IMR-90 (cell line): ENCODE measurements at regions not wholly inside any gene's neighbourhood (a gene's known extent, or its start where the extent isn't known, plus 50 kb on each side); places are given as distances from the start of the nearest gene placed in this dataset.
"Not testable (repeated sequence)": the region's sequence is repeated elsewhere in the genome, so short reads cannot be mapped to it uniquely, and the experiment has no call there.

Experiments
- ATAC-seq: fragments of 200-7000 bp; cut with Tn5 transposase; 2 replicates; pipeline ENCODE4 v1.9.1; 2020; ENCODE audit warnings: low read depth, mild to moderate bottlenecking, moderate library complexity
- BruUV-seq: library from RNA; stranded (reverse); fragments of 400-500 nt; replicated peaks from 2 replicates; lab custom pipeline; 2021; lab: Mats Ljungman, UMichigan
- CTCF ChIA-PET: fragments of 300-600 bp; formaldehyde crosslinking; extraction: SDS; loops from one replicate; lab custom pipeline; 2021; ENCODE audit warnings: antibody characterized with exemption; lab: Yijun Ruan, JAX
- POLR2A ChIA-PET: fragments of 300-600 bp; sonication (Branson Sonifier 250); formaldehyde crosslinking; loops from one replicate; lab custom pipeline; 2022; ENCODE audit warnings: antibody characterized with exemption; ENCODE audit not compliant: unreplicated experiment; lab: Charles Lee
- DNase-seq: peaks from one replicate; pipeline ENCODE4 v3.0.0; 2013
- H2AFZ ChIP-seq: replicated peaks from 2 replicates; pipeline ENCODE3; 2013; ENCODE audit warnings: low read length, mild to moderate bottlenecking; ENCODE audit not compliant: poor library complexity
- H2AK5ac ChIP-seq: 2 replicates; pipeline ENCODE4 v1.6.1; 2013; ENCODE audit warnings: low read depth, low read length, inconsistent platforms
- H2AK9ac ChIP-seq: replicated peaks from 2 replicates; pipeline ENCODE3; 2013; ENCODE audit warnings: mild to moderate bottlenecking, low read depth, low read length, moderate library complexity; ENCODE audit not compliant: poor library complexity
- H2BK120ac ChIP-seq: 2 replicates; pipeline ENCODE4 v1.6.1; 2013; ENCODE audit warnings: low read depth, low read length, inconsistent platforms
- H2BK15ac ChIP-seq: 3 replicates; pipeline ENCODE4 v1.6.1; 2013; ENCODE audit warnings: low read depth, low read length, inconsistent platforms
- H2BK20ac ChIP-seq: 2 replicates; pipeline ENCODE4 v1.6.1; 2013; ENCODE audit warnings: low read depth, mild to moderate bottlenecking, inconsistent platforms, low read length, moderate library complexity
- H2BK5ac ChIP-seq: 2 replicates; pipeline ENCODE4 v1.6.1; 2013; ENCODE audit warnings: mild to moderate bottlenecking, low read depth, low read length, inconsistent platforms; ENCODE audit not compliant: poor library complexity, severe bottlenecking
- H3K14ac ChIP-seq: replicated peaks from 2 replicates; pipeline ENCODE4 v1.6.1; 2013; ENCODE audit warnings: low read depth, low read length, inconsistent platforms
- H3K18ac ChIP-seq: 2 replicates; pipeline ENCODE4 v1.6.1; 2013; ENCODE audit warnings: low read depth, low read length, control low read depth
- H3K23ac ChIP-seq: 2 replicates; pipeline ENCODE4 v1.6.1; 2013; ENCODE audit warnings: low read depth, low read length, inconsistent platforms
- H3K27ac ChIP-seq: 2 replicates; pipeline ENCODE4 v1.5.1; 2013; ENCODE audit warnings: mild to moderate bottlenecking, control low read depth, low read length; ENCODE audit not compliant: insufficient read depth
- H3K27me3 ChIP-seq: 2 replicates; pipeline ENCODE4 v1.6.1; 2013; ENCODE audit warnings: low read length; ENCODE audit not compliant: control insufficient read depth, insufficient read depth
- H3K36me3 ChIP-seq: 2 replicates; pipeline ENCODE4 v1.6.1; 2013; ENCODE audit warnings: low read length, mixed read lengths; ENCODE audit not compliant: control insufficient read depth, insufficient read depth
- H3K4ac ChIP-seq: 2 replicates; pipeline ENCODE4 v1.6.1; 2013; ENCODE audit warnings: low read depth, low read length, inconsistent platforms
- H3K4me1 ChIP-seq: 2 replicates; pipeline ENCODE4 v1.6.1; 2013; ENCODE audit warnings: low read length, mixed read lengths; ENCODE audit not compliant: control insufficient read depth, insufficient read depth
- H3K4me2 ChIP-seq: 2 replicates; pipeline ENCODE4 v1.6.1; 2013; ENCODE audit warnings: low read depth, mild to moderate bottlenecking, control low read depth, low read length, moderate library complexity
- H3K4me3 ChIP-seq: 2 replicates; pipeline ENCODE4 v1.5.1; 2013; ENCODE audit warnings: low read depth, mild to moderate bottlenecking, control low read depth, low read length, moderate library complexity; ENCODE audit not compliant: insufficient read depth
- H3K56ac ChIP-seq: 2 replicates; pipeline ENCODE4 v1.6.1; 2013; ENCODE audit warnings: low read length, inconsistent platforms; ENCODE audit not compliant: insufficient read depth; ENCODE audit errors: extremely low read depth
- H3K79me1 ChIP-seq, 2 experiments: 2 replicates each; pipeline ENCODE4 v1.6.1; 2013; ENCODE audit warnings: low read length in 2 of 2, inconsistent platforms in 1 of 2, low read depth in 1 of 2
- H3K9ac ChIP-seq: 2 replicates; pipeline ENCODE4 v1.6.1; 2013; ENCODE audit warnings: low read depth, low read length, control low read depth
- H3K9me1 ChIP-seq: 2 replicates; pipeline ENCODE4 v1.6.1; 2013; ENCODE audit warnings: low read length, inconsistent platforms; ENCODE audit not compliant: insufficient read depth
- H3K9me3 ChIP-seq: 2 replicates; pipeline ENCODE4 v1.6.1; 2013; ENCODE audit warnings: low read length; ENCODE audit not compliant: control insufficient read depth, insufficient read depth
- H4K20me1 ChIP-seq: 2 replicates; pipeline ENCODE4 v1.6.1; 2013; ENCODE audit warnings: low read length, inconsistent platforms; ENCODE audit not compliant: insufficient read depth
- H4K5ac ChIP-seq: 2 replicates; pipeline ENCODE4 v1.6.1; 2013; ENCODE audit warnings: mild to moderate bottlenecking, low read depth, low read length, control low read depth
- H4K8ac ChIP-seq, 2 experiments: 2 replicates each; pipeline ENCODE4 v1.6.1; 2013; ENCODE audit warnings: low read depth in 2 of 2, low read length in 2 of 2, control low read depth in 1 of 2, inconsistent platforms in 1 of 2
- H4K91ac ChIP-seq: 2 replicates; pipeline ENCODE4 v1.6.1; 2013; ENCODE audit warnings: low read depth, low read length, inconsistent platforms; ENCODE audit not compliant: insufficient read depth
- MAFK ChIP-seq: IDR thresholded peaks from 2 replicates; pipeline ENCODE4 v1.6.1; 2012; ENCODE audit warnings: low read depth, low read length, improper control_type of control experiment
- WGBS, 2 experiments: methylation state at CpG; one replicate each; pipeline versions ENCODE4 v1.1.5 to v1.1.7; 2013; ENCODE audit warnings: missing lambda C conversion rate in 2 of 2; ENCODE audit not compliant: insufficient read length in 1 of 2; ENCODE audit errors: extremely low coverage in 2 of 2; 5-methylcytosine and 5-hydroxymethylcytosine counted together
- dilution Hi-C: fragments of 300-500 bp; cut with HindIII; formaldehyde crosslinking; loops from one replicate; pipeline ENCODE4 v1.14.3; 2018; ENCODE audit warnings: low sequenced_read_pairs; ENCODE audit not compliant: unreplicated experiment
- in situ Hi-C: fragments of 300-500 bp; cut with MboI; formaldehyde crosslinking; loops from 3 replicates; pipeline ENCODE4 v1.14.3; 2019; ENCODE audit warnings: low sequenced_read_pairs, inconsistent platforms, mixed read lengths
- intact Hi-C: fragments of 100-400 bp; cut with micrococcal nuclease; formaldehyde crosslinking; loops from 2 replicates; pipeline ENCODE4 v1.10.0; 2022

DNA sequence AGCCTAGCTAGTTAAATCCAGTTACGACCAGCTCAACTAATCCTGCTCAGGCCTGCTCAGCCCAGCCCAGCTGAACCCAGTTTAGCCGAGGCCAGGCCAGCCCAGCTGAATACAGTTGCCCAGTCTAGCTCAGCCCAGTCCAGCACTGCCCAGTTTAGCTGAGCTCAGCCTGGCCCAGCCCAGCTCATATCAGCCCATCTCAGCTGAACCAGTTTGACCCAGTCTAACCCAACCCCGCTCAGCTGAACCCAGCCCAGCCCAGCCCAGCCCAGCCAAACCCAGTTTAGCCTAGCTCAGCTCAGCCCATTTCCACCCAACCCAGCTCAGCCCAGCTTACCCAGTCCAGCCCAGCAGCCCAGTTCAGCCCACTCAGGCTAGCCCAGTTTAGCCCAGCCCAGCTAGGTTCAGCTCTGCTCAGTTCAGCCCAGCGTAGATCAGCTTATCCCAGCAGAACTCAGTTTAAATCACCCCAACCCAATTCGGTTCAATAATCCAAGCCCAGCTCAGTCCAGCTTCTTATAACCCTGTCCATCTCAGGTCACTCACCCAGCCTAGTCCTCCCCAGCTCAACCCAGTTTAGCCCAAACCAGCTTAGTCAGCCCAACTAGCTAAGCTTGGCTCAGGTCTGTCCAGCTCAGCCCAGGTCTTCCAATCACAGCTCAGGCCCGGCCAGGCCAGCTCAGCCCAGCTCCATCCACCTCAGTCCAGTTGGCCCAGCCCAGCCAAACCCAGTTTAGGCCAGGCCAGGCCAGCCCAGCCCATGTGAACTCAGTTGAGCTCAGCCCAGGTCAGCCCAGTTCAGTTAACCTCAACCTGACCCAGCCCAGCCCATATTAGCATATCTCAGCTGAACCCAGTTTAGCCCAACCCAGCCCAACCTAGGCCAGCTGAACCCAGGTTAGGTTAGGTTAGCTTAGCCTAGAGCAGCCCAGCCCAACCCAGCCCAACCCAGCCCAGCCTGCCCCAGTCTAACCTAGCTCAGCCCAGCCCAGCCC lies 76.7 kb downstream of the TMEM121 start (continued):
- TF ChIP-seq MAFK = no peak

DNA sequence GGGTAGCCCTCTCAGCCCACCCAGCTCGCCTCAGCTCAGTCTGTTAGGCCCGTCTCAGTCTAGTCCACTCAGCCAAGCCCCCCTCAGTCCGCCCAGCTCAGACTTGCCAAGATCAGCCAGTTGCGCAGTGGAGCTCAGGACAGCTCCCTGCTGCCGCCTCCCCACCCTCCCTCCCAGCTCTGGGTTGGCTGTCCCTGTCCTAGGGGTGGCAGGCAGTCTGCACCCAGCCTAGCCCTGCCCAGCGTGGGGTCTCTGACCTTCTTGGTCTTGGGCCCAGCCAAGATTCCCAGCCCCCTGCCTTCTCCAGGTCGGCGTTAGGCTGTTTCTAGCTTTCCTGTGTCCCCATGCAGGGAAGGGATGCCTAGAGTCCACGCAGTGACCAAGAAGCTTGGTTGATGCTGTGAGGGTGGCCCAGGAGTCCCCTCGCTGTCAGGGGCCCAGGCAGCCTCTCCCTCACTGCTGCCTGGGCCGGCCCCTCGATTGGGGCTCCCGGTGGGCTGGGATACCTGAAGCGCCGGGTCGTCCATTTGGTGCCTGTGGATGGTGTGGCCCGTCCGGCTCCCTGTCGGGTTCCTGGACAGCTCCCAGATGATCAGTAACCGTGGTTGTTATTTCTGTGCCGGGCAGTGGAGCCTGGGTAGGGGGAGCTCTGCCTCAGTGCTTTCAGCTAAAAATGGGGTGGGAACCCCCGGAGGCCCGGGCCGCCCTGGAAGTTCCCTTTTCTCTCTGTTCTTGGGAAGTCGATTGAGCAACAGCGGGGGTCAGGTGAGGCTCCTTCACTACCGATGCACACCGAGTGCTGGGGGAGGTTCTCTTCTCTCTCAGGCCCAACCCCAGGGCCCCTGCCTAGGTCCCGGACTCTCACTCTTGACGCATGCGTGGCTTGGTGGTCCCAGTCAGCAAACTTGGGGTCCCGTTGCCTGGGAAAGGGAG lies 78.4 kb downstream of the TMEM121 start:
- H3K9ac ChIP-seq, H3K36me3 ChIP-seq, H4K5ac ChIP-seq, H3K23ac ChIP-seq, H3K56ac ChIP-seq, H3K18ac ChIP-seq, CTCF ChIA-PET, H2AFZ ChIP-seq, H3K27ac ChIP-seq, H3K27me3 ChIP-seq, intact Hi-C loops, H4K20me1 ChIP-seq, H2BK120ac ChIP-seq, H3K9me1 ChIP-seq, H3K4me2 ChIP-seq, DNase-seq, H3K4me1 ChIP-seq, H4K8ac ChIP-seq, H2AK5ac ChIP-seq, H4K91ac ChIP-seq, H2BK15ac ChIP-seq, H2BK20ac ChIP-seq, H2BK5ac ChIP-seq, H3K79me1 ChIP-seq, dilution Hi-C loops, BruUV-seq, ATAC-seq, H2AK9ac ChIP-seq, in situ Hi-C loops, POLR2A ChIA-PET, H3K4ac ChIP-seq, H3K14ac ChIP-seq, H3K4me3 ChIP-seq: not testable (repeated sequence)
- WGBS, 2 experiments = 77% methylated on average over 5 of the region's 32 CpGs; no CpG with 5 or more reads in 1 of the 2 experiments
- peaks cover 38% of the 10 kb centered on the region for H3K9me3 ChIP-seq
